ENCODE measurements at regions not wholly inside any gene's neighbourhood (a gene's known extent, or its start where the extent isn't known, plus 50 kb on each side); places are given as distances from the start of the nearest gene placed in this dataset.
A peak's percentile ranks its signal among the peaks of the same experiment; 100 is the strongest.

DNA sequence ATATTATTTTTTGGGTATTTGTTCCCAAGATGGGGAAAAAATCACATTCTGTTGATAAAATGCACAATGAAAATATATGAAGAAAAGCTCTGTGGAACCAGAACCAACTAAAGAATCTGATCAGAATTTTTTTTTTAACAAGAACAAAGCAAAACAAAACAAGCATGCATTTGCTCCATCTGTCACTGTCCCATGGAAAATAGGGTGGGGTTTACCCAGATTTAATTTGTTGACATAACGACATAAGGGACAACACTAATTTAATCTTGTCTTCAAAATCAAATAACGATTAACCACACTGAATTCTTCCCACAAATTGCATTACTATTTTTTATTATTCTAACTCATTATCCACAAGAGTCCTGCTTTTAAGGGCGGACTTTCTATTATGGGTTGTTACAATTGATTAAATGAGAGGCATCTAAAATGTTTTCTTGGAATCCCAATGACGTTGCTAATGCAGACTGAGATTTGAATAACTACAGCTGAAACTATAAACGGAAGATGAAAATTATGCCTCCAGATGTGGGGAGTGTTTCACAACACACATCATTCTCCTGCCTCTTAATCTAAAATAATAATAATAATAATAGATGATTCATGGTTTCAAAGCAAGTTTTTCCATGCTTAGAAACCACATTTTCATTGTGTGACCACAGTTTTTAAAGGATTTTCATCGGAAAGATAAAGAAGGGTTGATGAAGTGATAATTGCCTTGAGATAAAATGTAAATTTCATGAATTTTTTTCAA lies 307.0 kb upstream of the CPEB2 start:
- Histone ChIP-seq H3K36me3 (ENCODE audit: control insufficient read depth, insufficient read depth, low read length) (no peaks in the 10 kb centered on the region), H3K9ac (no peak overlapping the region), H3K9me3 (ENCODE audit: control insufficient read depth, low read length) (no peaks in the 10 kb centered on the region), H3K4me2 (ENCODE audit: low read length) (no peak overlapping the region), H3K79me2 (no peaks in the 10 kb centered on the region), H3K4me3 (ENCODE audit: low read depth, low read length) (no peak overlapping the region), H3K27me3 (ENCODE audit: control insufficient read depth, insufficient read depth, low read length) (no peaks in the 10 kb centered on the region), H2AFZ (no peak overlapping the region), H3K27ac (no peak overlapping the region), H3K4me1 (no peaks in the 10 kb centered on the region)
- TF ChIP-seq, protein P1, sequence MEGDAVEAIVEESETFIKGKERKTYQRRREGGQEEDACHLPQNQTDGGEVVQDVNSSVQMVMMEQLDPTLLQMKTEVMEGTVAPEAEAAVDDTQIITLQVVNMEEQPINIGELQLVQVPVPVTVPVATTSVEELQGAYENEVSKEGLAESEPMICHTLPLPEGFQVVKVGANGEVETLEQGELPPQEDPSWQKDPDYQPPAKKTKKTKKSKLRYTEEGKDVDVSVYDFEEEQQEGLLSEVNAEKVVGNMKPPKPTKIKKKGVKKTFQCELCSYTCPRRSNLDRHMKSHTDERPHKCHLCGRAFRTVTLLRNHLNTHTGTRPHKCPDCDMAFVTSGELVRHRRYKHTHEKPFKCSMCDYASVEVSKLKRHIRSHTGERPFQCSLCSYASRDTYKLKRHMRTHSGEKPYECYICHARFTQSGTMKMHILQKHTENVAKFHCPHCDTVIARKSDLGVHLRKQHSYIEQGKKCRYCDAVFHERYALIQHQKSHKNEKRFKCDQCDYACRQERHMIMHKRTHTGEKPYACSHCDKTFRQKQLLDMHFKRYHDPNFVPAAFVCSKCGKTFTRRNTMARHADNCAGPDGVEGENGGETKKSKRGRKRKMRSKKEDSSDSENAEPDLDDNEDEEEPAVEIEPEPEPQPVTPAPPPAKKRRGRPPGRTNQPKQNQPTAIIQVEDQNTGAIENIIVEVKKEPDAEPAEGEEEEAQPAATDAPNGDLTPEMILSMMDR (IDR thresholded peaks at IDR 0.05), result no peak

DNA sequence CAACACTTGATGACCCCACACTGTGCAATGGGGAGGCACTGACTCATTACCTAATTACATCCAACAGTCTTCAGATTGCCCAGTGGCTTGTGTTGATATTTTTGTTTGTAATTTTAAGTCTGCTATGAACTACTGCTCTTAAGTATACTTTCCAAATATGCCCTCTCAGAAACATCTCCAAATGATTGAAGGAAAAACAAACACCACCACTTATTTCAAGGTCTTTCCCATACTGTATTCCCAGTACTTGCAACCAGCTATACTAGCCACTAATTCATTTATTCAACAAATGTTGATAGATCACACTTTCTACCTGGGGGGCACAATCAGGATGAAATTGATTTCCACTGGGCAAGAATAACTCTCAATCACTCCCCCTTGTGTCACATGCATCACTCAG lies 302.2 kb upstream of the CPEB2 start:
- TF ChIP-seq, protein P1 (IDR thresholded peaks at IDR 0.05), result no peak
- Histone ChIP-seq H3K27ac (no peak overlapping the region), H3K4me2 (ENCODE audit: low read length) (no peak overlapping the region)

DNA sequence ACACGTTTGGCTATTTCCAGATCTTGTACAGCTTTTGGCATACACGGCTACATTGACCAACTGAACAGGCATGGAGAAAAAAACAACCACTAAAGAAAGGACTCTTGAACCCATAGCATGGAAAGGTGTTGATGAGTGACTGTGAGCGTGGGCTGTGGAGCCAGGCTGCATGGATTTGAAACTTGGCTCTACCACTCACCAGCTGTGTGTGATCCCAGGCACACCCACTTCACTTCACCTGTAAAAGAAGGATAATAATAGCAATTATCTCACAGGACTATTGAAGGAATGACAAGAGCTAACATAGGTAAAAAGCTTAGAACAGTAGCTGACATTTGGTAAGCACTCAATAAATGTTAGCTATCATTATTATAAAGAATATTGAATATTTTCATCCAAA lies 301.7 kb upstream of the CPEB2 start:
- TF ChIP-seq, protein P1 (IDR thresholded peaks at IDR 0.05), result no peak
- Histone ChIP-seq H3K9ac (no peak overlapping the region), H3K4me3 (ENCODE audit: low read depth, low read length) (no peak overlapping the region), H2AFZ (no peak overlapping the region), H3K27ac (no peak overlapping the region), H3K36me3 (ENCODE audit: control insufficient read depth, insufficient read depth, low read length) (no peaks in the 10 kb centered on the region), H3K27me3 (ENCODE audit: control insufficient read depth, insufficient read depth, low read length) (no peaks in the 10 kb centered on the region), H3K4me2 (ENCODE audit: low read length) (no peak overlapping the region), H3K79me2 (no peaks in the 10 kb centered on the region), H3K4me1 (peaks cover 17% of the 10 kb centered on the region), H3K9me3 (ENCODE audit: control insufficient read depth, low read length) (no peaks in the 10 kb centered on the region)

More for the DNA sequence above, 302.2 kb upstream of the CPEB2 start:
- no peak overlapping the region for H2AFZ ChIP-seq
- no peaks in the 10 kb centered on the region for H3K9me3 ChIP-seq (ENCODE audit: control insufficient read depth, low read length)
- no peaks in the 10 kb centered on the region for H3K36me3 ChIP-seq (ENCODE audit: control insufficient read depth, insufficient read depth, low read length)
- no peaks in the 10 kb centered on the region for H3K27me3 ChIP-seq (ENCODE audit: control insufficient read depth, insufficient read depth, low read length)
- no peak overlapping the region for H3K4me3 ChIP-seq (ENCODE audit: low read depth, low read length)
- no peaks in the 10 kb centered on the region for H3K79me2 ChIP-seq
- H3K4me1 ChIP-seq, result peaks cover 17% of the 10 kb centered on the region
- no peak overlapping the region for H3K9ac ChIP-seq

DNA sequence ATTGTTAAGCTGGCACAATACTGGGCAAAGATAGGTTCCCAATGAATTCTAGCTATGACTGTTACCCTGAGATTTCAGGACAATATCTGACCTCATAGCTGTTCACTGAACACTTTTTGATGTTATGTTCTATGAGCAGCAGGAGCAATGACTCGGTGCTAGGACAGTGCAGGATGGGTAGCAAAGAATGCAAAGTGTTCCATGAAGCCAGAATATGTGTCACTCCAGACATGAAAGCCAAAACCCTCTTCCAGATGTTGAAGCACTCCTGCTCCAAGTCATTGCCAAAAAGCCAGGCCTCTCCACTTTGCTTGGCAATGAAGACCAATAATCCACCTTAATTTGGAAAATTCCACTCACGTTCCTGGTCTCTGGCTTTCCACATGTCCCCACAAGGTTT lies 300.9 kb upstream of the CPEB2 start:
- H2AFZ ChIP-seq, result no peak overlapping the region
- no peaks in the 10 kb centered on the region for H3K9me3 ChIP-seq (ENCODE audit: control insufficient read depth, low read length)
- no peaks in the 10 kb centered on the region for H3K36me3 ChIP-seq (ENCODE audit: control insufficient read depth, insufficient read depth, low read length)
- peak overlapping the region; percentile 32 for H3K4me2 ChIP-seq (ENCODE audit: low read length)
- H3K27ac ChIP-seq, result peak overlapping the region; percentile 59
- H3K27me3 ChIP-seq (ENCODE audit: control insufficient read depth, insufficient read depth, low read length), result no peaks in the 10 kb centered on the region
- no peak overlapping the region for H3K9ac ChIP-seq
- TF ChIP-seq, protein P1 (IDR thresholded peaks at IDR 0.05), result no peak
- peaks cover 17% of the 10 kb centered on the region for H3K4me1 ChIP-seq
- H3K4me3 ChIP-seq (ENCODE audit: low read depth, low read length), result peak overlapping the region; percentile 11
- H3K79me2 ChIP-seq, result no peaks in the 10 kb centered on the region

DNA sequence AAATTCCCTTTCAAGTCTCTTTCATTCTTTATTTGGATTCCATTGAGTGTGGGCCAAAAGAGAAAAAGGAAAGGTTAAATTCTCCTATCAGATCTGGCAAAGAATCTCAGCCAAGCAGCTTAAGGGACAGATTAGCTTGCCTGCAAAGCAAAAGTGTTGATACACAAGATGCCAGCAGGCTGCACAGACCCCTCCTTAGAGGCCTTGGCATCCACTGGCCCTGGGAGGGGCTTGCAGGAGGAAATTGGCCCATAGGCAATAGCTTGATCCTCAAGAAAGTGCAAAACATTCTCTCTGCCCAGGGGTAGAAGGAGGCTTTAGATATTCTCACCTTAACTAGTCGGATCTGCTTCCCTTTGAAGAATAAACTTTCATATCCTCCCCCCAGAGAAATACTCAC lies 300.4 kb upstream of the CPEB2 start:
- Histone ChIP-seq H3K27ac (peak overlapping the region; percentile 59), H2AFZ (peak overlapping the region; percentile 11), H3K4me3 (ENCODE audit: low read depth, low read length) (peak overlapping the region; percentile 11), H3K79me2 (no peaks in the 10 kb centered on the region), H3K36me3 (ENCODE audit: control insufficient read depth, insufficient read depth, low read length) (no peaks in the 10 kb centered on the region), H3K9ac (no peak overlapping the region), H3K9me3 (ENCODE audit: control insufficient read depth, low read length) (no peaks in the 10 kb centered on the region), H3K4me2 (ENCODE audit: low read length) (peak overlapping the region; percentile 32), H3K27me3 (ENCODE audit: control insufficient read depth, insufficient read depth, low read length) (no peaks in the 10 kb centered on the region), H3K4me1 (peaks cover 17% of the 10 kb centered on the region)
- TF ChIP-seq, protein P1 (IDR thresholded peaks at IDR 0.05), result no peak
